ENCODE measurements at regions not wholly inside any gene's neighbourhood (a gene's known extent, or its start where the extent isn't known, plus 50 kb on each side); places are given as distances from the start of the nearest gene placed in this dataset.

- Histone ChIP-seq H3K36me3 (ENCODE audit: control insufficient read depth in 2 of 2, extremely low read depth in 1 of 2, insufficient read depth in 2 of 2, low read length in 2 of 2) (no peaks in the 10 kb centered on the region), H3K79me2 (ENCODE audit: control insufficient read depth, insufficient read depth, low read length) (no peaks in the 10 kb centered on the region), H4K20me1 (replicated peaks; ENCODE audit: control insufficient read depth, extremely low read depth, insufficient read depth, low read length) (no peaks in the 10 kb centered on the region), H3K9ac (replicated peaks; ENCODE audit: extremely low read depth, insufficient read depth, low read length) (no peak overlapping the region), H2AFZ (ENCODE audit: low read depth, low read length) (no peak overlapping the region), H3K27ac (ENCODE audit: insufficient read depth, low read depth, low read length) (no peak overlapping the region), H3K27me3 (ENCODE audit: control insufficient read depth in 2 of 2, insufficient read depth in 2 of 2, low read length in 2 of 2) (no peaks in the 10 kb centered on the region), H3K9me3 (replicated peaks; ENCODE audit: control insufficient read depth, insufficient read depth, low read length) (peaks cover 4% of the 10 kb centered on the region), H3K4me2 (ENCODE audit: insufficient read depth, low read length) (no peak overlapping the region), H3K9me1 (replicated peaks; ENCODE audit: control insufficient read depth, extremely low read depth, insufficient read depth, low read length) (no peaks in the 10 kb centered on the region), H3K4me1 (ENCODE audit: control insufficient read depth, extremely low read depth, insufficient read depth, low read length) (no peaks in the 10 kb centered on the region), H3K4me3 (replicated peaks in 1 of 3; ENCODE audit: insufficient read depth in 1 of 3, low read depth in 1 of 3, low read length in 3 of 3) (no peak overlapping the region)
- ChIA-PET POLR2A (no interaction called here), CTCF (no interaction called here)
- no peak for FAIRE-seq
- DNase-seq (ENCODE audit: low read depth, low spot score): no peak
- dilution Hi-C loops (cut with MboI; ENCODE audit: extremely low pct_ligation_motif_present, low sequenced_read_pairs): no loop called here
- intact Hi-C loops (cut with micrococcal nuclease): no loop called here
- no peak for TF ChIP-seq EZH2 (IDR thresholded peaks at IDR 0.05; ENCODE audit: borderline replicate concordance, low read depth, low read length, severe bottlenecking)
- TF ChIP-seq FOS (IDR thresholded peaks at IDR 0.05; ENCODE audit: borderline replicate concordance, insufficient read depth, low read length): no peak
- TF ChIP-seq POLR2AphosphoS5 (IDR thresholded peaks at IDR 0.05; ENCODE audit: insufficient read depth, low read depth, low read length): no peak
- TF ChIP-seq GATA2 (IDR thresholded peaks at IDR 0.05; ENCODE audit: insufficient read depth, insufficient read length, low read depth, low read length): no peak
- TF ChIP-seq MYC (IDR thresholded peaks at IDR 0.05; ENCODE audit: low read depth, low read length): no peak
- BruUV-seq (replicated peaks): no TSS peak
These were observed 452.7 kb upstream of the CNTN5 start for GRCh38 chr11:98568013-98568412.

- Histone ChIP-seq H3K4me1 (ENCODE audit: control insufficient read depth, extremely low read depth, insufficient read depth, low read length) (no peaks in the 10 kb centered on the region), H3K36me3 (ENCODE audit: control insufficient read depth in 2 of 2, extremely low read depth in 1 of 2, insufficient read depth in 2 of 2, low read length in 2 of 2) (no peaks in the 10 kb centered on the region), H3K9me1 (replicated peaks; ENCODE audit: control insufficient read depth, extremely low read depth, insufficient read depth, low read length) (no peaks in the 10 kb centered on the region), H3K27me3 (ENCODE audit: control insufficient read depth in 2 of 2, insufficient read depth in 2 of 2, low read length in 2 of 2) (no peaks in the 10 kb centered on the region), H4K20me1 (replicated peaks; ENCODE audit: control insufficient read depth, extremely low read depth, insufficient read depth, low read length) (no peaks in the 10 kb centered on the region), H2AFZ (ENCODE audit: low read depth, low read length) (no peak overlapping the region), H3K4me3 (replicated peaks in 1 of 3; ENCODE audit: insufficient read depth in 1 of 3, low read depth in 1 of 3, low read length in 3 of 3) (no peak overlapping the region), H3K9ac (replicated peaks; ENCODE audit: extremely low read depth, insufficient read depth, low read length) (no peak overlapping the region), H3K27ac (ENCODE audit: insufficient read depth, low read depth, low read length) (no peak overlapping the region), H3K9me3 (replicated peaks; ENCODE audit: control insufficient read depth, insufficient read depth, low read length) (peaks cover 6% of the 10 kb centered on the region), H3K4me2 (ENCODE audit: insufficient read depth, low read length) (no peak overlapping the region), H3K79me2 (ENCODE audit: control insufficient read depth, insufficient read depth, low read length) (no peaks in the 10 kb centered on the region)
- intact Hi-C loops (cut with micrococcal nuclease) (no loop called here), dilution Hi-C loops (cut with MboI; ENCODE audit: extremely low pct_ligation_motif_present, low sequenced_read_pairs) (no loop called here)
- no peak for DNase-seq (ENCODE audit: low read depth, low spot score)
- ChIA-PET CTCF (no interaction called here), POLR2A (no interaction called here)
- BruUV-seq (replicated peaks): no TSS peak
- no peak for TF ChIP-seq EZH2 (IDR thresholded peaks at IDR 0.05; ENCODE audit: borderline replicate concordance, low read depth, low read length, severe bottlenecking)
- TF ChIP-seq FOS (IDR thresholded peaks at IDR 0.05; ENCODE audit: borderline replicate concordance, insufficient read depth, low read length): no peak
- TF ChIP-seq MAX (IDR thresholded peaks at IDR 0.05; ENCODE audit: insufficient read depth, insufficient read length): no peak
- TF ChIP-seq CTCF (IDR thresholded peaks at IDR 0.05; ENCODE audit: extremely low read depth in 1 of 2, insufficient read depth in 1 of 2, low read depth in 1 of 2, low read length in 2 of 2): no peak
- no peak for TF ChIP-seq JUN (IDR thresholded peaks at IDR 0.05; ENCODE audit: borderline replicate concordance, insufficient read depth, insufficient read length, low read depth)
- TF ChIP-seq GATA2 (IDR thresholded peaks at IDR 0.05; ENCODE audit: insufficient read depth, insufficient read length, low read depth, low read length): no peak
- no peak for TF ChIP-seq POLR2A (IDR thresholded peaks at IDR 0.05; ENCODE audit: low read depth, low read length)
- no peak for TF ChIP-seq MYC (IDR thresholded peaks at IDR 0.05; ENCODE audit: low read depth, low read length)
- TF ChIP-seq POLR2AphosphoS5 (IDR thresholded peaks at IDR 0.05; ENCODE audit: insufficient read depth, low read depth, low read length): no peak
- FAIRE-seq: no peak
These were observed 447.8 kb upstream of the CNTN5 start for GRCh38 chr11:98572941-98573340.

Data from endothelial cell of umbilical vein (primary cell).